Activated T-helper 1 cell treated with anti-CD3 and anti-CD28 coated beads, Interleukin-2, amount 50 U/mL, for 16 hours (primary cell): ENCODE measurements at regions not wholly inside any gene's neighbourhood (a gene's known extent, or its start where the extent isn't known, plus 50 kb on each side); places are given as distances from the start of the nearest gene placed in this dataset.

Experiments
- DNase-seq, 2 donors: peaks; one replicate each; pipeline ENCODE4 v3.0.0-alpha.2; 2020; ENCODE audit warnings: low read depth in 1 of 2, low spot score in 1 of 2

GRCh38 chr22:22043296-22044078, 60.9 kb upstream of the TOP3B start:
- no peak for DNase-seq

- DNase-seq, result no peak
Observed at GRCh38 chr22:22042599-22043295, 60.2 kb upstream of the TOP3B start.

- DNase-seq, result no peak
Observed at GRCh38 chr22:22042009-22042408, 59.4 kb upstream of the TOP3B start.

- no peak for DNase-seq
Observed at GRCh38 chr22:22040908-22041307, 58.3 kb upstream of the TOP3B start.

GRCh38 chr22:22040472-22040871, 57.9 kb upstream of the TOP3B start:
- no peak for DNase-seq

GRCh38 chr22:22039286-22040074, 56.9 kb upstream of the TOP3B start:
- DNase-seq, result no peak

- DNase-seq, result no peak
Observed at GRCh38 chr22:22038178-22038880, 55.7 kb upstream of the TOP3B start.

GRCh38 chr22:22037740-22038139, 55.2 kb upstream of the TOP3B start:
- no peak for DNase-seq

GRCh38 chr22:22037229-22037628, 54.6 kb upstream of the TOP3B start:
- DNase-seq, result no peak

GRCh38 chr22:22036588-22036987, 54.0 kb upstream of the TOP3B start:
- DNase-seq, result no peak

- no peak for DNase-seq
Observed at GRCh38 chr22:22035771-22036314, 53.3 kb upstream of the TOP3B start.

GRCh38 chr22:22035203-22035602, 52.6 kb upstream of the TOP3B start:
- DNase-seq, result no peak

GRCh38 chr22:22034469-22035132, 52.0 kb upstream of the TOP3B start:
- no peak for DNase-seq

- no peak for DNase-seq
Observed at GRCh38 chr22:22033803-22034468, 51.3 kb upstream of the TOP3B start.

GRCh38 chr22:22032906-22033802, 50.6 kb upstream of the TOP3B start:
- DNase-seq, result no peak

GRCh38 chr22:22032099-22032905, 49.7 kb upstream of the TOP3B start:
- no peak for DNase-seq
